ENCODE measurements at regions not wholly inside any gene's neighbourhood (a gene's known extent, or its start where the extent isn't known, plus 50 kb on each side); places are given as distances from the start of the nearest gene placed in this dataset.
"Not testable (repeated sequence)": the region's sequence is repeated elsewhere in the genome, so short reads cannot be mapped to it uniquely, and the experiment has no call there.

- FAIRE-seq (no peak), DNase-seq (ENCODE audit: insufficient read length) (no peak)
- TF ChIP-seq POLR2A (IDR thresholded peaks at IDR 0.05; ENCODE audit: low read depth, low read length): no peak
- no peak for TF ChIP-seq TAF1 (IDR thresholded peaks at IDR 0.05; ENCODE audit: borderline replicate concordance, low read depth, low read length)
- TF ChIP-seq POLR2AphosphoS5 (IDR thresholded peaks at IDR 0.05; ENCODE audit: low read depth, low read length): no peak
Measured at GRCh38 chr5:174459832-174460448, 264.4 kb upstream of the MSX2 start.

GRCh38 chr5:174462129-174462528 is 262.3 kb upstream of the MSX2 start:
- DNase-seq (ENCODE audit: insufficient read length) (no peak), FAIRE-seq (no peak)
- TF ChIP-seq POLR2A (IDR thresholded peaks at IDR 0.05; ENCODE audit: low read depth, low read length) (no peak), TAF1 (IDR thresholded peaks at IDR 0.05; ENCODE audit: borderline replicate concordance, low read depth, low read length) (no peak), POLR2AphosphoS5 (IDR thresholded peaks at IDR 0.05; ENCODE audit: low read depth, low read length) (no peak)

DNA sequence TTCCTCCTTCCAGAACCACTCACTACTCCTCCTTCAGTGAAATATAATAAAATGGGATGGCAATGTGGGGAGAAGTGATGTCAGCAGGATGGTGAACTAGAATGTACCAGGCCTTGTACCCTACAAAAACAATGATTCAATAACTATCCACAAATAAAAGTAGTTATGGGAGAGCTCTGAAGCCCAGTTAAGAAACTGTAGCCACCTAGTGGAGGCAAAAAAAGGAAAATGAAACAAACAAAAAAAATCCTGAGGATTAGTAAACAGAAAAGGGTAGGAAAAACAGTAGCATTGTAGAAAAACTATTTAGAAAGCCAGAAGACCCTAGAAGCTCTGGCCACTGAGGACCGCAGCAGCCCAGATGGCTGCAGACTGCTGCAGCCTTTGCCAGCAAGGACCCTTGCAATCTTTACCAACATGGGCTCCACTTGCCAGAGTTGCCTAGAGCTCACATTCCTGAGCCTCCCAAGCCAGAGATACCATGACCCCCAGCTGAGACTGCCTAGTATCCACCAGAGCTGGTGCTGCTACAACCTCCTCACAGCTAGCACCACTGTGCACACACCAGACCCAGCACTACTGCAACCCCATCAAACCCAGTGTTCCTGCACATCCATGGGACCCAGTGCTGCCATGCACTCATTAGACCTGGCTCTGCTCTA is 259.7 kb upstream of the MSX2 start:
- FAIRE-seq (no peak), DNase-seq (ENCODE audit: insufficient read length) (no peak)
- TF ChIP-seq TAF1 (IDR thresholded peaks at IDR 0.05; ENCODE audit: borderline replicate concordance, low read depth, low read length): no peak
- TF ChIP-seq POLR2AphosphoS5 (IDR thresholded peaks at IDR 0.05; ENCODE audit: low read depth, low read length): no peak
- TF ChIP-seq POLR2A (IDR thresholded peaks at IDR 0.05; ENCODE audit: low read depth, low read length): no peak

DNA sequence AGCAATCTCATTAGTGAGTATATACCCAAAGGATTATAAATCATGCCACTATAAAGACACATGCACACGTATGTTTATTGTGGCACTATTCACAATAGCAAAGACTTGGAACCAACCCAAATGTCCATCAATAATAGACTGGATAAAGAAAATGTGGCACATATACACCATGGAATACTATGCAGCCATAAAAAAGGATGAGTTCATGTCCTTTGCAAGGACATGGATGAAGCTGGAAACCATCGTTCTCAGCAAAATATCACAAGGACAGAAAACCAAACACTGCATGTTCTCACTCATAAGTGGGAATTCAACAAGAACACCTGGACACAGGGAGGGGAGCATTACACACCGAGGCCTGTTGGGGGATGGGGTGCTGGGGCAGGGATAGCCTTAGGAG is 252.9 kb upstream of the MSX2 start:
- not testable (repeated sequence) for FAIRE-seq; DNase-seq (ENCODE audit: insufficient read length)

DNA sequence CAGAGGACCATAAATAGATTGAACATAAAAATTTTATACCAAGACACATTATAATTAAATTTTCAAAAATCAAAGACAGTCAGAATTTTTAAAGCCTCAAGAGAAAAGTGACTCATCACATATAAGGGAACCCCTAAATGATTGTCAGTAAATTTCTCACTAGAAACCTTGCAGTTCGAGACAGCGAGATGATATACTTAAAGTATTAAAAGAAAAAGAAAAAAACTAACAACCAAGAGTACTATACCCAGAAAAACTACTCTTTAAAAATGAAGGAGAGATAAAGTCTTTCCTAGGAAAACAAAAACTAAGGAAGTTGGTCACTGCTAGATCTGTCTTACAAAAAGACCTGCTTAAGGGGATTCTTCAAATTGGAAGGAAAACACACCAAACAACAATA is 251.4 kb upstream of the MSX2 start:
- DNase-seq (ENCODE audit: insufficient read length): no peak
- FAIRE-seq: no peak
- TF ChIP-seq TAF1 (IDR thresholded peaks at IDR 0.05; ENCODE audit: borderline replicate concordance, low read depth, low read length): no peak
- TF ChIP-seq POLR2A (IDR thresholded peaks at IDR 0.05; ENCODE audit: low read depth, low read length): no peak
- no peak for TF ChIP-seq POLR2AphosphoS5 (IDR thresholded peaks at IDR 0.05; ENCODE audit: low read depth, low read length)

- DNase-seq (ENCODE audit: insufficient read length); FAIRE-seq: not testable (repeated sequence)
Measured at GRCh38 chr5:174476001-174476400, 248.4 kb upstream of the MSX2 start.

GRCh38 chr5:174479325-174479724 is 245.1 kb upstream of the MSX2 start:
- no peak for TF ChIP-seq POLR2A (IDR thresholded peaks at IDR 0.05; ENCODE audit: low read depth, low read length)
- TF ChIP-seq POLR2AphosphoS5 (IDR thresholded peaks at IDR 0.05; ENCODE audit: low read depth, low read length): no peak
- no peak for TF ChIP-seq TAF1 (IDR thresholded peaks at IDR 0.05; ENCODE audit: borderline replicate concordance, low read depth, low read length)
- FAIRE-seq (no peak), DNase-seq (ENCODE audit: insufficient read length) (no peak)

GRCh38 chr5:174481737-174482136 is 242.6 kb upstream of the MSX2 start:
- TF ChIP-seq POLR2AphosphoS5 (IDR thresholded peaks at IDR 0.05; ENCODE audit: low read depth, low read length) (no peak), POLR2A (IDR thresholded peaks at IDR 0.05; ENCODE audit: low read depth, low read length) (no peak), TAF1 (IDR thresholded peaks at IDR 0.05; ENCODE audit: borderline replicate concordance, low read depth, low read length) (no peak)
- FAIRE-seq (no peak), DNase-seq (ENCODE audit: insufficient read length) (no peak)

DNA sequence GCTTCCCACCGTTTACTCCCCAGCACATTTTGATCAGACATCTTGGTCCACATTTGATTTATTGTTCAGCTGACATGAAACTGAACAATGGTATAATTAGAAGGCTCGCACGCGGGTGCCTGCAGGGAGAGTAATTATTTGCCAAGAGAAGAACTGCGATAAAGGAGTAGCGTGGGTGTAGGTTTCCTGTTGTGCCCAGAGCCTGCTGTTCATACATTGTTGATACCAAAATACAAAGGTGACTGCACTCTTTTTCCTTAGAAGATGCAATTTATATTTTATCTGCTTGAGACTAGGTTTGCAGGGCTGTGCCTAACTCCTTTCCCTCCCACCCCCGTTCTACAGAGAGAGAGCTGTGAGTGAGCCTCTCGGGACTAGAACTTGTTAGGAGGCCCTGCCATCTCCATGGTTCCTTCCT is 241.8 kb upstream of the MSX2 start:
- TF ChIP-seq POLR2AphosphoS5 (IDR thresholded peaks at IDR 0.05; ENCODE audit: low read depth, low read length): no peak
- TF ChIP-seq POLR2A (IDR thresholded peaks at IDR 0.05; ENCODE audit: low read depth, low read length): no peak
- TF ChIP-seq TAF1 (IDR thresholded peaks at IDR 0.05; ENCODE audit: borderline replicate concordance, low read depth, low read length): no peak
- no peak for DNase-seq (ENCODE audit: insufficient read length)
- FAIRE-seq: no peak

DNA sequence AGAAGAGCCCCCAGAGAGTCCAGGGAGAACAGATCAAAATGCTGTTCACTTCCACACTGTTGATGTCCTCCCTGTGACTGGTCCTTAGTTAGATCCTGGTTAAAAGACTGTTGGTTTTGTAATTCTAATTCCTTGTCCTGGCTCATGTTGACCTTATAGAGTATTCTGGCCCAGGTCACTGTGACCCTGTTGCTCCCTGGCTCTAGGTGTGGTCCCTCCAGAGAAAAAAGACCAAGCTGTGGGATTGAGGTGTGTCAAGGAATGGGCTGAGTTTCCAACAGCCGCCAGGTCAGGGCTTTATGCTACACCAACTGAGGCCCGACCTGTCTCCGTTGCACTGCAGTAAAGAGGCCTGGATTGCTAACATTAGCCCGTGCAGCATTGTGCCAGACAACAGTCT is 241.0 kb upstream of the MSX2 start:
- no peak for FAIRE-seq
- TF ChIP-seq POLR2A (IDR thresholded peaks at IDR 0.05; ENCODE audit: low read depth, low read length) (no peak), POLR2AphosphoS5 (IDR thresholded peaks at IDR 0.05; ENCODE audit: low read depth, low read length) (no peak), TAF1 (IDR thresholded peaks at IDR 0.05; ENCODE audit: borderline replicate concordance, low read depth, low read length) (no peak)
- DNase-seq (ENCODE audit: insufficient read length): no peak

- TF ChIP-seq POLR2AphosphoS5 (IDR thresholded peaks at IDR 0.05; ENCODE audit: low read depth, low read length): no peak
- TF ChIP-seq TAF1 (IDR thresholded peaks at IDR 0.05; ENCODE audit: borderline replicate concordance, low read depth, low read length): no peak
- no peak for TF ChIP-seq POLR2A (IDR thresholded peaks at IDR 0.05; ENCODE audit: low read depth, low read length)
- FAIRE-seq: no peak
Measured at GRCh38 chr5:174489215-174489614, 235.2 kb upstream of the MSX2 start.

GRCh38 chr5:174489920-174490597 is 234.3 kb upstream of the MSX2 start:
- no peak for FAIRE-seq
- TF ChIP-seq POLR2AphosphoS5 (IDR thresholded peaks at IDR 0.05; ENCODE audit: low read depth, low read length) (no peak), TAF1 (IDR thresholded peaks at IDR 0.05; ENCODE audit: borderline replicate concordance, low read depth, low read length) (no peak), POLR2A (IDR thresholded peaks at IDR 0.05; ENCODE audit: low read depth, low read length) (no peak)
- DNase-seq (ENCODE audit: insufficient read length): no peak

More at GRCh38 chr5:174489215-174489614, 235.2 kb upstream of the MSX2 start:
- no peak for DNase-seq (ENCODE audit: insufficient read length)

Data from GM12892 (cell line).